ENCODE measurements at regions not wholly inside any gene's neighbourhood (a gene's known extent, or its start where the extent isn't known, plus 50 kb on each side); places are given as distances from the start of the nearest gene placed in this dataset.

DNA sequence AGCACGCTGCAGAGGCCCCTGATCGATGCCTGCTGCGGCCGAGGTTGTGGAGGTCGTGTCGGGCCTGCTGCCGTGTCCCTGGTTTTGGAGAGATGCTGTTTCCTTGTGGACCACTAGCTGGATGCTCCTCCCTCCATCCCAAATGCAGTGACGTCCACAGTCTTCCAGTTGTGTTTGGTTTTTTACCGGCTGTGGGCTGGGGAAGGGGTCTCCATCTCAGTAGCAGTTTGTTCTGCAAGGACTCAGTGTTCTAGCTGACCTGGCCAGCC is 143.0 kb upstream of the SHH start:
- no peak for TF ChIP-seq CTCF (IDR thresholded peaks at IDR 0.05; ENCODE audit: low read depth, low read length, missing input control)
- TF ChIP-seq EGR1 (IDR thresholded peaks at IDR 0.05; ENCODE audit: low read depth in 2 of 2), result no peak
- TF ChIP-seq ZBTB33 (IDR thresholded peaks at IDR 0.05), result no peak
- TF ChIP-seq RXRA (IDR thresholded peaks at IDR 0.05), result no peak
